Activated CD8-positive, alpha-beta memory T cell treated with anti-CD3 and anti-CD28 coated beads for 36 hours (primary cell): ENCODE measurements at regions not wholly inside any gene's neighbourhood (a gene's known extent, or its start where the extent isn't known, plus 50 kb on each side); places are given as distances from the start of the nearest gene placed in this dataset.

Experiments used
- CTCF ChIA-PET: fragments of 350-600 bp; sonication (Branson Sonifier 250); formaldehyde crosslinking; loops from one replicate; lab custom pipeline; 2021; ENCODE audit warnings: antibody characterized with exemption; lab: Charles Lee
- POLR2A ChIA-PET: fragments of 350-600 bp; sonication (Branson Sonifier 250); formaldehyde crosslinking; loops from one replicate; lab custom pipeline; 2021; ENCODE audit warnings: antibody characterized with exemption; lab: Charles Lee

GRCh38 chr3:106185949-106186348, 317.1 kb upstream of the CBLB start:
- POLR2A ChIA-PET, result interaction anchor here (0.9 to 1.2 kb wide), 2 partner anchors 29 to 319 kb away, joined by 3 read pairs; no protein-coding TSS in a partner anchor
- CTCF ChIA-PET, result no interaction called here

- POLR2A ChIA-PET, result no interaction called here
- CTCF ChIA-PET, result no interaction called here
These were observed 321.5 kb upstream of the CBLB start for GRCh38 chr3:106190296-106190695.

GRCh38 chr3:106191211-106191610, 322.4 kb upstream of the CBLB start:
- ChIA-PET POLR2A (no interaction called here), CTCF (no interaction called here)

- ChIA-PET CTCF (interaction anchor here (0.6 kb wide), 1 partner anchor 8 kb away, joined by 3 read pairs; no protein-coding TSS in a partner anchor), POLR2A (no interaction called here)
These were observed 323.1 kb upstream of the CBLB start for GRCh38 chr3:106191913-106192312.

GRCh38 chr3:106193876-106194275, 325.1 kb upstream of the CBLB start:
- POLR2A ChIA-PET, result no interaction called here
- CTCF ChIA-PET, result no interaction called here

GRCh38 chr3:106194726-106195125, 325.9 kb upstream of the CBLB start:
- ChIA-PET CTCF (no interaction called here), POLR2A (no interaction called here)

- CTCF ChIA-PET, result no interaction called here
- POLR2A ChIA-PET, result no interaction called here
These were observed 328.9 kb upstream of the CBLB start for GRCh38 chr3:106197532-106198194.

GRCh38 chr3:106204160-106204868, 335.5 kb upstream of the CBLB start:
- CTCF ChIA-PET, result no interaction called here

GRCh38 chr3:106206146-106206545, 337.3 kb upstream of the CBLB start:
- ChIA-PET CTCF (interaction anchor here (0.8 to 1.7 kb wide), 3 partner anchors 9 to 127 kb away, joined by 4 to 6 read pairs (median 4); no protein-coding TSS in a partner anchor), POLR2A (interaction anchor here (1.6 kb wide), 1 partner anchor 339 kb away, joined by 5 read pairs; no protein-coding TSS in a partner anchor)

More at GRCh38 chr3:106204160-106204868, 335.5 kb upstream of the CBLB start:
- POLR2A ChIA-PET, result no interaction called here

- ChIA-PET POLR2A (interaction anchor here (0.7 to 1.6 kb wide), 2 partner anchors 315 to 339 kb away, joined by 5 to 6 read pairs; no protein-coding TSS in a partner anchor), CTCF (interaction anchor here (0.8 to 1.7 kb wide), 3 partner anchors 9 to 126 kb away, joined by 4 to 6 read pairs (median 4); no protein-coding TSS in a partner anchor)
These were observed 337.8 kb upstream of the CBLB start for GRCh38 chr3:106206613-106207012.

GRCh38 chr3:106208251-106208650, 339.4 kb upstream of the CBLB start:
- ChIA-PET POLR2A (no interaction called here), CTCF (no interaction called here)

GRCh38 chr3:106208967-106209366, 340.2 kb upstream of the CBLB start:
- ChIA-PET CTCF (interaction anchor here (0.7 kb wide), 1 partner anchor 147 kb away, joined by 3 read pairs; no protein-coding TSS in a partner anchor), POLR2A (no interaction called here)

- POLR2A ChIA-PET, result no interaction called here
- CTCF ChIA-PET, result interaction anchor here (0.7 kb wide), 1 partner anchor 147 kb away, joined by 3 read pairs; no protein-coding TSS in a partner anchor
These were observed 340.7 kb upstream of the CBLB start for GRCh38 chr3:106209482-106209881.

GRCh38 chr3:106210923-106211322, 342.1 kb upstream of the CBLB start:
- ChIA-PET POLR2A (interaction anchor here (0.6 kb wide), 1 partner anchor 339 kb away, joined by 5 read pairs; no protein-coding TSS in a partner anchor), CTCF (no interaction called here)

- POLR2A ChIA-PET, result no interaction called here
- CTCF ChIA-PET, result no interaction called here
These were observed 343.9 kb upstream of the CBLB start for GRCh38 chr3:106212665-106213222.

- ChIA-PET CTCF (no interaction called here), POLR2A (interaction anchor here (1.1 kb wide), 1 partner anchor 28 kb away, joined by 3 read pairs; no protein-coding TSS in a partner anchor)
These were observed 345.1 kb upstream of the CBLB start for GRCh38 chr3:106213954-106214353.

GRCh38 chr3:106214641-106215040, 345.8 kb upstream of the CBLB start:
- POLR2A ChIA-PET, result interaction anchor here (0.6 to 1.3 kb wide), 4 partner anchors 28 to 346 kb away, joined by 3 to 6 read pairs (median 4); no protein-coding TSS in a partner anchor
- CTCF ChIA-PET, result interaction anchor here (0.6 to 1.4 kb wide), 2 partner anchors 9 to 346 kb away, joined by 3 to 4 read pairs; no protein-coding TSS in a partner anchor

- CTCF ChIA-PET, result interaction anchor here (0.6 to 1.4 kb wide), 5 partner anchors 9 to 347 kb away, joined by 3 to 4 read pairs (median 3); no protein-coding TSS in a partner anchor
- POLR2A ChIA-PET, result interaction anchor here (0.6 to 1.3 kb wide), 4 partner anchors 29 to 347 kb away, joined by 3 to 6 read pairs (median 4); no protein-coding TSS in a partner anchor
These were observed 346.2 kb upstream of the CBLB start for GRCh38 chr3:106215047-106215446.

- ChIA-PET POLR2A (no interaction called here), CTCF (interaction anchor here (1.0 kb wide), 1 partner anchor 8 kb away, joined by 4 read pairs; no protein-coding TSS in a partner anchor)
These were observed 348.9 kb upstream of the CBLB start for GRCh38 chr3:106217745-106218144.
